Endodermal cell (in vitro differentiated cells): ENCODE measurements at regions not wholly inside any gene's neighbourhood (a gene's known extent, or its start where the extent isn't known, plus 50 kb on each side); places are given as distances from the start of the nearest gene placed in this dataset.

Experiments used
- DNase-seq: peaks from one replicate; pipeline ENCODE4 v3.0.0-alpha.2; 2017
- H3K27ac ChIP-seq: 2 replicates; pipeline ENCODE4 v1.5.1; 2013; ENCODE audit warnings: mild to moderate bottlenecking, low read depth, low read length, moderate library complexity
- H3K27me3 ChIP-seq: 2 replicates; pipeline ENCODE4 v1.6.1; 2013; ENCODE audit warnings: mild to moderate bottlenecking, low read length, moderate library complexity; ENCODE audit not compliant: insufficient read depth, control insufficient read depth, poor library complexity, severe bottlenecking
- H3K36me3 ChIP-seq: 2 replicates; pipeline ENCODE4 v1.7.0; 2013; ENCODE audit warnings: mild to moderate bottlenecking, low read length, moderate library complexity; ENCODE audit not compliant: control insufficient read depth, insufficient read depth
- H3K4me1 ChIP-seq: one replicate; pipeline ENCODE4 v1.7.0; 2013; ENCODE audit warnings: low read length; ENCODE audit not compliant: control insufficient read depth, insufficient read depth
- H3K4me3 ChIP-seq: 2 replicates; pipeline ENCODE4 v1.5.1; 2013; ENCODE audit warnings: mild to moderate bottlenecking, low read length, moderate library complexity
- H3K9ac ChIP-seq: 2 replicates; pipeline ENCODE4 v1.6.1; 2013; ENCODE audit warnings: mild to moderate bottlenecking, low read length, moderate library complexity; ENCODE audit not compliant: poor library complexity, severe bottlenecking; ENCODE audit errors: extremely low read depth
- H3K9me3 ChIP-seq: 2 replicates; pipeline ENCODE4 v1.6.1; 2013; ENCODE audit warnings: mild to moderate bottlenecking, low read length, moderate library complexity; ENCODE audit not compliant: control insufficient read depth
- H3K27ac Mint-ChIP-seq: 2 replicates; pipeline ENCODE4 v1.8.0; 2020; ENCODE audit warnings: mixed read lengths
- H3K27me3 Mint-ChIP-seq: 2 replicates; pipeline ENCODE4 v1.8.0; 2021; ENCODE audit warnings: mild to moderate bottlenecking, mixed read lengths; ENCODE audit not compliant: insufficient read depth
- H3K36me3 Mint-ChIP-seq: 2 replicates; pipeline ENCODE4 v1.8.0; 2020; ENCODE audit warnings: low read depth, mixed read lengths
- H3K4me1 Mint-ChIP-seq: 2 replicates; pipeline ENCODE4 v1.8.0; 2020; ENCODE audit warnings: mixed read lengths
- H3K4me3 Mint-ChIP-seq: 2 replicates; pipeline ENCODE4 v1.8.0; 2020; ENCODE audit warnings: mild to moderate bottlenecking, moderate library complexity, mixed read lengths
- H3K9me3 Mint-ChIP-seq: 2 replicates; pipeline ENCODE4 v1.8.0; 2020; ENCODE audit warnings: mild to moderate bottlenecking, mixed read lengths
- CTCF ChIP-seq: fragments of 200-600 bp; sonication (generic); conservative IDR thresholded peaks from 2 replicates; pipeline ENCODE4 v1.5.0; 2021; ENCODE audit warnings: antibody characterized with exemption, mild to moderate bottlenecking
- WGBS, 2 experiments: methylation state at CpG; one replicate each; pipeline versions ENCODE4 v1.1.5 to v1.1.7; 2013; ENCODE audit warnings: missing lambda C conversion rate in 2 of 2, mixed read lengths in 1 of 2; ENCODE audit not compliant: insufficient coverage in 1 of 2, insufficient read length in 1 of 2; 5-methylcytosine and 5-hydroxymethylcytosine counted together

GRCh38 chr1:4584449-4584848, 70.0 kb upstream of the AJAP1 start:
- no peaks in the 10 kb centered on the region for H3K36me3 Mint-ChIP-seq

GRCh38 chr1:4585216-4585615, 69.2 kb upstream of the AJAP1 start:
- Histone ChIP-seq H3K27ac (no peak overlapping the region), H3K27me3 (no peaks in the 10 kb centered on the region), H3K9ac (no peak overlapping the region), H3K36me3 (no peaks in the 10 kb centered on the region), H3K9me3 (no peaks in the 10 kb centered on the region), H3K4me3 (no peak overlapping the region), H3K4me1 (no peaks in the 10 kb centered on the region)
- peak; percentile 91 for DNase-seq
- no peak overlapping the region for H3K4me3 Mint-ChIP-seq
- no peak overlapping the region for H3K27ac Mint-ChIP-seq
- H3K36me3 Mint-ChIP-seq = no peaks in the 10 kb centered on the region
- H3K4me1 Mint-ChIP-seq = no peaks in the 10 kb centered on the region
- 63 to 71% methylated on average over 16 to 17 of the region's 17 CpGs for WGBS, 2 experiments
- no peaks in the 10 kb centered on the region for H3K9me3 Mint-ChIP-seq
- H3K27me3 Mint-ChIP-seq = peaks cover 16% of the 10 kb centered on the region
- TF ChIP-seq CTCF = peak; percentile 88

More at GRCh38 chr1:4584449-4584848, 70.0 kb upstream of the AJAP1 start:
- no peaks in the 10 kb centered on the region for H3K4me1 ChIP-seq
- H3K27ac ChIP-seq = no peak overlapping the region
- no peak overlapping the region for H3K27ac Mint-ChIP-seq
- TF ChIP-seq CTCF = no peak
- no peak overlapping the region for H3K9ac ChIP-seq
- WGBS, 2 experiments = 91 to 92% methylated on average over 4 to 5 of the region's 5 CpGs
- peaks cover 21% of the 10 kb centered on the region for H3K27me3 Mint-ChIP-seq
- no peaks in the 10 kb centered on the region for H3K9me3 ChIP-seq
- no peaks in the 10 kb centered on the region for H3K27me3 ChIP-seq
- no peaks in the 10 kb centered on the region for H3K4me1 Mint-ChIP-seq
- no peaks in the 10 kb centered on the region for H3K36me3 ChIP-seq
- H3K9me3 Mint-ChIP-seq = no peaks in the 10 kb centered on the region
- no peak overlapping the region for H3K4me3 ChIP-seq
- no peak overlapping the region for H3K4me3 Mint-ChIP-seq
- DNase-seq = no peak

GRCh38 chr1:4585705-4586104, 68.7 kb upstream of the AJAP1 start:
- no peak for TF ChIP-seq CTCF
- Histone ChIP-seq H3K9me3 (no peaks in the 10 kb centered on the region), H3K9ac (no peak overlapping the region), H3K27ac (no peak overlapping the region), H3K27me3 (no peaks in the 10 kb centered on the region), H3K4me1 (no peaks in the 10 kb centered on the region), H3K36me3 (no peaks in the 10 kb centered on the region), H3K4me3 (no peak overlapping the region)
- DNase-seq = no peak
- 73 to 81% methylated on average over 3 to 6 of the region's 6 CpGs for WGBS, 2 experiments
- Mint-ChIP-seq H3K27ac (no peak overlapping the region), H3K4me3 (no peak overlapping the region), H3K9me3 (no peaks in the 10 kb centered on the region), H3K4me1 (no peaks in the 10 kb centered on the region), H3K27me3 (peaks cover 16% of the 10 kb centered on the region), H3K36me3 (no peaks in the 10 kb centered on the region)
